ENCODE measurements at regions not wholly inside any gene's neighbourhood (a gene's known extent, or its start where the extent isn't known, plus 50 kb on each side); places are given as distances from the start of the nearest gene placed in this dataset.
A peak's percentile ranks its signal among the peaks of the same experiment; 100 is the strongest.

GRCh38 chr11:23078289-23078971 is 218.2 kb upstream of the CCDC179 start:
- TF ChIP-seq, protein P1, sequence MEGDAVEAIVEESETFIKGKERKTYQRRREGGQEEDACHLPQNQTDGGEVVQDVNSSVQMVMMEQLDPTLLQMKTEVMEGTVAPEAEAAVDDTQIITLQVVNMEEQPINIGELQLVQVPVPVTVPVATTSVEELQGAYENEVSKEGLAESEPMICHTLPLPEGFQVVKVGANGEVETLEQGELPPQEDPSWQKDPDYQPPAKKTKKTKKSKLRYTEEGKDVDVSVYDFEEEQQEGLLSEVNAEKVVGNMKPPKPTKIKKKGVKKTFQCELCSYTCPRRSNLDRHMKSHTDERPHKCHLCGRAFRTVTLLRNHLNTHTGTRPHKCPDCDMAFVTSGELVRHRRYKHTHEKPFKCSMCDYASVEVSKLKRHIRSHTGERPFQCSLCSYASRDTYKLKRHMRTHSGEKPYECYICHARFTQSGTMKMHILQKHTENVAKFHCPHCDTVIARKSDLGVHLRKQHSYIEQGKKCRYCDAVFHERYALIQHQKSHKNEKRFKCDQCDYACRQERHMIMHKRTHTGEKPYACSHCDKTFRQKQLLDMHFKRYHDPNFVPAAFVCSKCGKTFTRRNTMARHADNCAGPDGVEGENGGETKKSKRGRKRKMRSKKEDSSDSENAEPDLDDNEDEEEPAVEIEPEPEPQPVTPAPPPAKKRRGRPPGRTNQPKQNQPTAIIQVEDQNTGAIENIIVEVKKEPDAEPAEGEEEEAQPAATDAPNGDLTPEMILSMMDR (IDR thresholded peaks at IDR 0.05; ENCODE audit: low read depth, low read length) = no peak
- peak; percentile 5 to 20 for DNase-seq (ENCODE audit: low read depth in 2 of 2)
- no peak overlapping the region for H3K4me3 ChIP-seq (replicated peaks in 1 of 2; ENCODE audit: low read depth in 2 of 2, low read length in 2 of 2)

- TF ChIP-seq, protein P1 (IDR thresholded peaks at IDR 0.05; ENCODE audit: low read depth, low read length) = no peak
- DNase-seq (ENCODE audit: low read depth in 2 of 2) = peak in 1 of 2 donors; percentile 5
- H3K4me3 ChIP-seq (replicated peaks in 1 of 2; ENCODE audit: low read depth in 2 of 2, low read length in 2 of 2) = no peak overlapping the region
Measured at GRCh38 chr11:23079382-23079813, 219.1 kb upstream of the CCDC179 start.

DNA sequence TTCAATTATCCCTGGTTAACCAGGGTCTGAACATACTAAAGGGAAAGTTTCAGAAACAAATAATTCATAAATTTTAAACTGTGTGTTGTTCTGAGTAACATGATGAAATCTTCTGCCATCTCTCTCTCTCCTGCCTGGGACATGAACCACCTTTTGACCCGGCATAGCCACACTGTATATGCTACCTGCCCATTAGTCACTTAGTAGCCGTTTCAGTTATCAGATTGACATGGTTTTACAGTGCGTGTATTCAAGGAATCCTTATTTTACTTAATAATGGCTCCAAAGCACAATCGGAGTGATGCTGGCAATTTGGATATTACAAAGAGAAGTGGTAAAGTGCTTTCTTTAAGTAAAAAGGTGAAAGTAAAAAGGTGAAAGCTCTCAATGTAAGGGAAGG is 227.1 kb upstream of the CCDC179 start:
- no peak for DNase-seq (ENCODE audit: low read depth in 2 of 2)
- TF ChIP-seq, protein P1 (IDR thresholded peaks at IDR 0.05; ENCODE audit: low read depth, low read length) = no peak
- H3K4me3 ChIP-seq (replicated peaks in 1 of 2; ENCODE audit: low read depth in 2 of 2, low read length in 2 of 2) = no peak overlapping the region

DNA sequence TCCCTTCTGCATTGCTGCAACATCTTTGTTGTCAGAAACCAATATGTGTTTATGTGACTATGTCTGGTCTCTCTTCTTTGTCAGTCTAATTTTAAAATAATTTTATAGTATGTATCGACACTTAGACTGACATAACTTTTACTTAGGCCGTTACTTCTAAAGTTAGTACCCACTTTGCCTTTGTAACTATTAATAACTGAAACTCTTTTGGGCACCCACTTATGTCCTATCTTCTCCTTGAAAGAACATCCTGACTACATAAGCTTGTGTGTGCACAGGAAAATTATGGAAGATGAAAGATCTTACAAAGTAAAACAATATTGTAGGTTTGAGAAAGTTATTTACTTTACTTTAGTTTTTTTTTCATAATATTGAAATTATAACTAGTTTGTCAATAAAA is 230.4 kb upstream of the CCDC179 start:
- TF ChIP-seq, protein P1 (IDR thresholded peaks at IDR 0.05; ENCODE audit: low read depth, low read length) = no peak
- DNase-seq (ENCODE audit: low read depth in 2 of 2) = no peak
- H3K4me3 ChIP-seq (replicated peaks in 1 of 2; ENCODE audit: low read depth in 2 of 2, low read length in 2 of 2) = no peak overlapping the region

DNA sequence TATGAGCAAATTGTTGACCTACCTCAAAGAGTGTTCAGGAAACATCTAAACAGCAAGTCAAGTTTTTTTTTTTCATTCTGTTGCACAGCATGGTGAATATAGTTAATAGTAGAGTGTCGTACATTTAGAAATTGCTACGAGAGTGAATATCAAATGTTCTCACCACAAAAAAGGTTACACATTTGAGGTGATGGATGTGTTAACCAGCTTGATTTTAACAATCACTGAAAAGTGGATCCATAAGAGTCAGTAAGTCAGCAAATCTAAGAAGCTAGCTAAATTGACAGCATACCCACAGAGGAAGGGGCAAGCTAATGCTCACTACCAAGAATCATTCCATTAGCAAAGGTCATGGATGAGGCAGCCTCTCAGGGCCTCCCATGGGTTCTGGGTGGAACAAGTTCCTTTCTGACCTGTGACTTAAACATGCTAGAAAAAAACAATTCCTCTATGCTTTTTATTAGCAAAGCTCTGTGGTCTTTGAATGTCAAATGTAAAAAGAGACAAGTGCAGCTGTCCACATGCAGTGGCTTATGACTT is 235.4 kb upstream of the CCDC179 start:
- TF ChIP-seq, protein P1 (IDR thresholded peaks at IDR 0.05; ENCODE audit: low read depth, low read length) = no peak
- DNase-seq (ENCODE audit: low read depth in 2 of 2) = no peak
- no peak overlapping the region for H3K4me3 ChIP-seq (replicated peaks in 1 of 2; ENCODE audit: low read depth in 2 of 2, low read length in 2 of 2)

DNA sequence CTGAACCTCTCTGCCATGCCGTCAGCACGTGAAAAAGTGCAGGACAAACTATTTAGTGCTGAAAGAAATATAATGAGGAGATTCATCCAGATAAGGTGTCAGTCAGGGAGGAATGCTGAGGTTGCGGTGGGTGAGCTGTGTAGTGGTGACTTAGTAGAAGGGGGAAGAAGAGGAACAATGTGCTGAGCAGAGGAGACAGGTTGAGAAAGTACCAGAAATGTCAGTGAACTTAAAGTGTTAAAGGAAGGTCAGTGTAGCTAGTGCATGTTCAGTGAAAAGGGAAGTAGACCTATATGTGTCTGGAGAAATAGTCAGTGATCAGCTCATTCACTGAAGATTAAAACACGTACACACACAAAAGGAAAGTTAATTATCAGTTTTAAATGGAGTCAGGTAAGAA is 237.6 kb upstream of the CCDC179 start:
- no peak overlapping the region for H3K4me3 ChIP-seq (replicated peaks in 1 of 2; ENCODE audit: low read depth in 2 of 2, low read length in 2 of 2)
- TF ChIP-seq, protein P1 (IDR thresholded peaks at IDR 0.05; ENCODE audit: low read depth, low read length) = no peak
- DNase-seq (ENCODE audit: low read depth in 2 of 2) = no peak

All from cardiac fibroblast (primary cell).